ENCODE measurements at regions not wholly inside any gene's neighbourhood (a gene's known extent, or its start where the extent isn't known, plus 50 kb on each side); places are given as distances from the start of the nearest gene placed in this dataset.

- H3K4me3 ChIP-seq = peak overlapping the region; percentile 55 to 76
- peaks cover 0 to 26% of the 10 kb centered on the region in 2 donors for H3K27me3 ChIP-seq
- peak in 1 of 2 donors; percentile 68 for DNase-seq
- no peaks in the 10 kb centered on the region for H3K9me3 ChIP-seq
- intact Hi-C loops (cut with DNase I; ENCODE audit: low total_unique reads) = no loop called here
- H3K4me1 ChIP-seq = peaks cover 0 to 22% (median 7%) of the 10 kb centered on the region in 4 donors
- H3K27ac ChIP-seq = peak overlapping the region in 1 of 2 donors; percentile 60
- peaks cover 0 to 12% (median 0%) of the 10 kb centered on the region in 3 donors for H3K36me3 ChIP-seq
- TF ChIP-seq CTCF (IDR thresholded peaks at IDR 0.05) = no peak
These were observed 53.8 kb upstream of the POLR1H start for GRCh38 chr6:30007132-30007764.

DNA sequence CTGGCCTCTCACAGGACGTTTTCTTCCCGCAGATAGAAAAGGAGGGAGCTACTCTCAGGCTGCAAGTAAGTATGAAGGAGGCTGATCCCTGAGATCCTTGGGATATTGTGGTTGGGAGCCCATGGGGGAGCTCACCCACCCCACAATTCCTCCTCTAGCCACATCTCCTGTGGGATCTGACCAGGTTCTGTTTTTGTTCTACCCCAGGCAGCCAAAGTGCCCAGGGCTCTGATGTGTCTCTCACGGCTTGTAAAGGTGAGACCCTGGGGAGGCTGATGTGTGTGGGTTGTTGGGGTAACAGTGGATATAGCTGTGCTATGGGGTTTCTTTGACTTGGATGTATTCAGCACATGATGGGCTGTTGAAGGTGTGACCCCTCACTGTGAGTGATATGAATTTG, 52.0 kb upstream of the POLR1H start:
- H3K4me1 ChIP-seq = peaks cover 0 to 22% (median 7%) of the 10 kb centered on the region in 4 donors
- no peak overlapping the region for H3K27ac ChIP-seq
- H3K4me3 ChIP-seq = no peak overlapping the region
- no peak for TF ChIP-seq CTCF (IDR thresholded peaks at IDR 0.05)
- DNase-seq = no peak
- intact Hi-C loops (cut with DNase I; ENCODE audit: low total_unique reads) = no loop called here
- H3K9me3 ChIP-seq = no peaks in the 10 kb centered on the region
- peaks cover 0 to 12% (median 0%) of the 10 kb centered on the region in 3 donors for H3K36me3 ChIP-seq
- peaks cover 0 to 26% of the 10 kb centered on the region in 2 donors for H3K27me3 ChIP-seq

Measured in tibial artery (tissue), 4 donors.